ENCODE measurements at regions not wholly inside any gene's neighbourhood (a gene's known extent, or its start where the extent isn't known, plus 50 kb on each side); places are given as distances from the start of the nearest gene placed in this dataset.
A peak's percentile ranks its signal among the peaks of the same experiment; 100 is the strongest.

DNA sequence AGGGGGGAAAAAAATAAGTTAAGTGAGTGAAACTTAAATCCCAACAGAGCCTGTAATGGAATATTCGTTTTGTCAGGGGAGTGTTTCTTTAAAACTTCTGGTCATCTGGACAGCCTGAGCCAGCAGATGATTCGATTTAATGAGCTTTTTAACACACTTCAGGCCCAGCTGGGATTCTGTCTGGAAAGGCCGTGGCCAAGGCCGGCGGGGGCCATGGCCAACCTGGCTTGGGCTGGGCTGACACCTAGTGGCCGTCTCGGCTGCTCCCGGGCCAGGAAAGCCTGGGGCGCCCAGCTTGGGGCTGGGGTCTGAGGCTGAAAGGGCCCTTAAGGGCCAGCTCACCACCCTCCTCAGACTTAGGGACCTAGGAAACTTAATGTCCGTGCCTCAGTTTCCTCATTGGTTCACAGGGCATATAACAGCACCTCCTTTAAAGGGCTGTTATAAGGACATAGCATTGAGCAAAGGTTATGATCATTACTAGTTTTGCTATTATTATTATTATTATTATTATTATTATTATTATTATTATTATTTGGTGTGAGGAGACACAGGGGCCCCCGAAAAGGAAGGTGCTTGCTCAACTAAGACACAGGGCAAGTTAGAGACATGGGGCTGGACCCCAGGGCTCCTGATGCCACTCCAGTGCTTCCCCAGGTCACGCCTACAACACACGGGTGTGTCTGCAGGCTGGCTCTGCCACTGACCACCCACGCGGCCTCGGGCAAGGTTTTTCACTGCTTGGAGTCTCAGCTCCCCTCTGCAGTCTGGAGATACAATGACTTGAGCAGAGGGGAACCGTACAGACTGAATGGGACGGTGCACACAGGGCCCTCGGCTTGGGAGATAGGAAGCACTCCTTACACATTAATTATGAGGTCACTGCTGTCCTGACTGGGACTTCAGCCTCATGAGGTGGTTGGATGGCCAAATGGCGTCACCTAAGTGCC is 84.0 kb downstream of the SYNE3 start (continued):
- TF ChIP-seq, protein P1, sequence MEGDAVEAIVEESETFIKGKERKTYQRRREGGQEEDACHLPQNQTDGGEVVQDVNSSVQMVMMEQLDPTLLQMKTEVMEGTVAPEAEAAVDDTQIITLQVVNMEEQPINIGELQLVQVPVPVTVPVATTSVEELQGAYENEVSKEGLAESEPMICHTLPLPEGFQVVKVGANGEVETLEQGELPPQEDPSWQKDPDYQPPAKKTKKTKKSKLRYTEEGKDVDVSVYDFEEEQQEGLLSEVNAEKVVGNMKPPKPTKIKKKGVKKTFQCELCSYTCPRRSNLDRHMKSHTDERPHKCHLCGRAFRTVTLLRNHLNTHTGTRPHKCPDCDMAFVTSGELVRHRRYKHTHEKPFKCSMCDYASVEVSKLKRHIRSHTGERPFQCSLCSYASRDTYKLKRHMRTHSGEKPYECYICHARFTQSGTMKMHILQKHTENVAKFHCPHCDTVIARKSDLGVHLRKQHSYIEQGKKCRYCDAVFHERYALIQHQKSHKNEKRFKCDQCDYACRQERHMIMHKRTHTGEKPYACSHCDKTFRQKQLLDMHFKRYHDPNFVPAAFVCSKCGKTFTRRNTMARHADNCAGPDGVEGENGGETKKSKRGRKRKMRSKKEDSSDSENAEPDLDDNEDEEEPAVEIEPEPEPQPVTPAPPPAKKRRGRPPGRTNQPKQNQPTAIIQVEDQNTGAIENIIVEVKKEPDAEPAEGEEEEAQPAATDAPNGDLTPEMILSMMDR (CRISPR knock-in tag; IDR thresholded peaks at IDR 0.05): peak; percentile 82
- TF ChIP-seq STAG1 (CRISPR knock-in tag; IDR thresholded peaks at IDR 0.05) (peak; percentile 86), RELA (CRISPR knock-in tag; IDR thresholded peaks at IDR 0.05) (no peak), NRL (CRISPR knock-in tag; IDR thresholded peaks at IDR 0.05; ENCODE audit: borderline replicate concordance) (no peak), ARID4A (CRISPR knock-in tag; IDR thresholded peaks at IDR 0.05; ENCODE audit: borderline replicate concordance) (no peak), YY1 (IDR thresholded peaks at IDR 0.05; ENCODE audit: insufficient read depth, insufficient replicate concordance, low read depth, low read length) (peak; percentile 25), BRF2 (CRISPR knock-in tag; IDR thresholded peaks at IDR 0.05) (no peak), ZNF576 (CRISPR knock-in tag; IDR thresholded peaks at IDR 0.05) (no peak), ZBTB2 (CRISPR knock-in tag; IDR thresholded peaks at IDR 0.05; ENCODE audit: low read depth) (no peak), TSC22D2 (CRISPR knock-in tag; IDR thresholded peaks at IDR 0.05; ENCODE audit: borderline replicate concordance) (no peak), SAP130 (CRISPR knock-in tag; IDR thresholded peaks at IDR 0.05; ENCODE audit: low read depth) (0 out of 2 replicates have a peak, but pooled peaks have one; percentile 14), ZNF891 (CRISPR knock-in tag; IDR thresholded peaks at IDR 0.05) (no peak)
- TF ChIP-seq, protein P2, sequence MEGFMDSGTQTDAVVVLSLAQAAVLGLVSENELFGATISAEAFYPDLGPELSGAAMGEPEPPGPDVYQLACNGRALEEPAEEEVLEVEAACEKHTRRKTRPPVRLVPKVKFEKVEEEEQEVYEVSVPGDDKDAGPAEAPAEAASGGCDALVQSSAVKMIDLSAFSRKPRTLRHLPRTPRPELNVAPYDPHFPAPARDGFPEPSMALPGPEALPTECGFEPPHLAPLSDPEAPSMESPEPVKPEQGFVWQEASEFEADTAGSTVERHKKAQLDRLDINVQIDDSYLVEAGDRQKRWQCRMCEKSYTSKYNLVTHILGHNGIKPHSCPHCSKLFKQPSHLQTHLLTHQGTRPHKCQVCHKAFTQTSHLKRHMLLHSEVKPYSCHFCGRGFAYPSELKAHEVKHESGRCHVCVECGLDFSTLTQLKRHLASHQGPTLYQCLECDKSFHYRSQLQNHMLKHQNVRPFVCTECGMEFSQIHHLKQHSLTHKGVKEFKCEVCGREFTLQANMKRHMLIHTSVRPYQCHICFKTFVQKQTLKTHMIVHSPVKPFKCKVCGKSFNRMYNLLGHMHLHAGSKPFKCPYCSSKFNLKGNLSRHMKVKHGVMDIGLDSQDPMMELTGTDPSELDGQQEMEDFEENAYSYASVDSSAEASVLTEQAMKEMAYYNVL (CRISPR knock-in tag; IDR thresholded peaks at IDR 0.05; ENCODE audit: borderline replicate concordance): no peak

All from HepG2 (cell line).